IMR-90 (cell line): ENCODE measurements at regions not wholly inside any gene's neighbourhood (a gene's known extent, or its start where the extent isn't known, plus 50 kb on each side); places are given as distances from the start of the nearest gene placed in this dataset.

Experiments used
- ATAC-seq: fragments of 200-7000 bp; cut with Tn5 transposase; 2 replicates; pipeline ENCODE4 v1.9.1; 2020; ENCODE audit warnings: low read depth, mild to moderate bottlenecking, moderate library complexity
- BruUV-seq: library from RNA; stranded (reverse); fragments of 400-500 nt; replicated peaks from 2 replicates; lab custom pipeline; 2021; lab: Mats Ljungman, UMichigan
- CTCF ChIA-PET: fragments of 300-600 bp; formaldehyde crosslinking; extraction: SDS; loops from one replicate; lab custom pipeline; 2021; ENCODE audit warnings: antibody characterized with exemption; lab: Yijun Ruan, JAX
- POLR2A ChIA-PET: fragments of 300-600 bp; sonication (Branson Sonifier 250); formaldehyde crosslinking; loops from one replicate; lab custom pipeline; 2022; ENCODE audit warnings: antibody characterized with exemption; ENCODE audit not compliant: unreplicated experiment; lab: Charles Lee
- DNase-seq: peaks from one replicate; pipeline ENCODE4 v3.0.0; 2013
- H2AFZ ChIP-seq: replicated peaks from 2 replicates; pipeline ENCODE3; 2013; ENCODE audit warnings: low read length, mild to moderate bottlenecking; ENCODE audit not compliant: poor library complexity
- H2AK5ac ChIP-seq: 2 replicates; pipeline ENCODE4 v1.6.1; 2013; ENCODE audit warnings: low read depth, low read length, inconsistent platforms
- H2AK9ac ChIP-seq: replicated peaks from 2 replicates; pipeline ENCODE3; 2013; ENCODE audit warnings: mild to moderate bottlenecking, low read depth, low read length, moderate library complexity; ENCODE audit not compliant: poor library complexity
- H2BK120ac ChIP-seq: 2 replicates; pipeline ENCODE4 v1.6.1; 2013; ENCODE audit warnings: low read depth, low read length, inconsistent platforms
- H2BK15ac ChIP-seq: 3 replicates; pipeline ENCODE4 v1.6.1; 2013; ENCODE audit warnings: low read depth, low read length, inconsistent platforms
- H2BK20ac ChIP-seq: 2 replicates; pipeline ENCODE4 v1.6.1; 2013; ENCODE audit warnings: low read depth, mild to moderate bottlenecking, inconsistent platforms, low read length, moderate library complexity
- H2BK5ac ChIP-seq: 2 replicates; pipeline ENCODE4 v1.6.1; 2013; ENCODE audit warnings: mild to moderate bottlenecking, low read depth, low read length, inconsistent platforms; ENCODE audit not compliant: poor library complexity, severe bottlenecking
- H3K14ac ChIP-seq: replicated peaks from 2 replicates; pipeline ENCODE4 v1.6.1; 2013; ENCODE audit warnings: low read depth, low read length, inconsistent platforms
- H3K18ac ChIP-seq: 2 replicates; pipeline ENCODE4 v1.6.1; 2013; ENCODE audit warnings: low read depth, low read length, control low read depth
- H3K23ac ChIP-seq: 2 replicates; pipeline ENCODE4 v1.6.1; 2013; ENCODE audit warnings: low read depth, low read length, inconsistent platforms
- H3K27ac ChIP-seq: 2 replicates; pipeline ENCODE4 v1.5.1; 2013; ENCODE audit warnings: mild to moderate bottlenecking, control low read depth, low read length; ENCODE audit not compliant: insufficient read depth
- H3K27me3 ChIP-seq: 2 replicates; pipeline ENCODE4 v1.6.1; 2013; ENCODE audit warnings: low read length; ENCODE audit not compliant: control insufficient read depth, insufficient read depth
- H3K36me3 ChIP-seq: 2 replicates; pipeline ENCODE4 v1.6.1; 2013; ENCODE audit warnings: low read length, mixed read lengths; ENCODE audit not compliant: control insufficient read depth, insufficient read depth
- H3K4ac ChIP-seq: 2 replicates; pipeline ENCODE4 v1.6.1; 2013; ENCODE audit warnings: low read depth, low read length, inconsistent platforms
- H3K4me1 ChIP-seq: 2 replicates; pipeline ENCODE4 v1.6.1; 2013; ENCODE audit warnings: low read length, mixed read lengths; ENCODE audit not compliant: control insufficient read depth, insufficient read depth
- H3K4me2 ChIP-seq: 2 replicates; pipeline ENCODE4 v1.6.1; 2013; ENCODE audit warnings: low read depth, mild to moderate bottlenecking, control low read depth, low read length, moderate library complexity
- H3K4me3 ChIP-seq: 2 replicates; pipeline ENCODE4 v1.5.1; 2013; ENCODE audit warnings: low read depth, mild to moderate bottlenecking, control low read depth, low read length, moderate library complexity; ENCODE audit not compliant: insufficient read depth
- H3K56ac ChIP-seq: 2 replicates; pipeline ENCODE4 v1.6.1; 2013; ENCODE audit warnings: low read length, inconsistent platforms; ENCODE audit not compliant: insufficient read depth; ENCODE audit errors: extremely low read depth
- H3K79me1 ChIP-seq, 2 experiments: 2 replicates each; pipeline ENCODE4 v1.6.1; 2013; ENCODE audit warnings: low read length in 2 of 2, inconsistent platforms in 1 of 2, low read depth in 1 of 2
- H3K9ac ChIP-seq: 2 replicates; pipeline ENCODE4 v1.6.1; 2013; ENCODE audit warnings: low read depth, low read length, control low read depth
- H3K9me1 ChIP-seq: 2 replicates; pipeline ENCODE4 v1.6.1; 2013; ENCODE audit warnings: low read length, inconsistent platforms; ENCODE audit not compliant: insufficient read depth
- H3K9me3 ChIP-seq: 2 replicates; pipeline ENCODE4 v1.6.1; 2013; ENCODE audit warnings: low read length; ENCODE audit not compliant: control insufficient read depth, insufficient read depth
- H4K20me1 ChIP-seq: 2 replicates; pipeline ENCODE4 v1.6.1; 2013; ENCODE audit warnings: low read length, inconsistent platforms; ENCODE audit not compliant: insufficient read depth
- H4K5ac ChIP-seq: 2 replicates; pipeline ENCODE4 v1.6.1; 2013; ENCODE audit warnings: mild to moderate bottlenecking, low read depth, low read length, control low read depth
- H4K8ac ChIP-seq, 2 experiments: 2 replicates each; pipeline ENCODE4 v1.6.1; 2013; ENCODE audit warnings: low read depth in 2 of 2, low read length in 2 of 2, control low read depth in 1 of 2, inconsistent platforms in 1 of 2
- H4K91ac ChIP-seq: 2 replicates; pipeline ENCODE4 v1.6.1; 2013; ENCODE audit warnings: low read depth, low read length, inconsistent platforms; ENCODE audit not compliant: insufficient read depth
- BHLHE40 ChIP-seq: fragments of 150-350 bp; IDR thresholded peaks from 2 replicates; pipeline ENCODE4 v1.6.1; 2016; ENCODE audit warnings: mild to moderate bottlenecking, low read depth, low read length
- CEBPB ChIP-seq: IDR thresholded peaks from 2 replicates; pipeline ENCODE4 v1.6.1; 2012; ENCODE audit warnings: low read depth, low read length, improper control_type of control experiment
- CHD1 ChIP-seq: IDR thresholded peaks from 2 replicates; pipeline ENCODE4 v1.6.1; 2012; ENCODE audit warnings: low read depth, low read length, improper control_type of control experiment
- ELK1 ChIP-seq: fragments of 150-350 bp; IDR thresholded peaks from 2 replicates; pipeline ENCODE4 v1.6.1; 2016; ENCODE audit warnings: low read depth, mild to moderate bottlenecking, low read length, moderate library complexity, borderline replicate concordance
- FOS ChIP-seq: fragments of 150-350 bp; IDR thresholded peaks from 2 replicates; pipeline ENCODE4 v1.6.1; 2016; ENCODE audit warnings: low read depth, low read length
- MAFK ChIP-seq: IDR thresholded peaks from 2 replicates; pipeline ENCODE4 v1.6.1; 2012; ENCODE audit warnings: low read depth, low read length, improper control_type of control experiment
- MAZ ChIP-seq: IDR thresholded peaks from 2 replicates; pipeline ENCODE4 v1.6.1; 2012; ENCODE audit warnings: low read depth, mild to moderate bottlenecking, low read length, improper control_type of control experiment, moderate library complexity, borderline replicate concordance
- MXI1 ChIP-seq: IDR thresholded peaks from 2 replicates; pipeline ENCODE4 v1.6.1; 2012; ENCODE audit warnings: low read depth, mild to moderate bottlenecking, low read length, moderate library complexity, borderline replicate concordance
- NFE2L2 ChIP-seq: fragments of 150-350 bp; IDR thresholded peaks from 2 replicates; pipeline ENCODE4 v1.6.1; 2016; ENCODE audit warnings: low read depth, mild to moderate bottlenecking, low read length
- POLR2A ChIP-seq: IDR thresholded peaks from 2 replicates; pipeline ENCODE4 v1.6.1; 2012; ENCODE audit warnings: mild to moderate bottlenecking, low read depth, low read length
- RAD21 ChIP-seq: IDR thresholded peaks from 2 replicates; pipeline ENCODE4 v1.6.1; 2012; ENCODE audit warnings: low read length, improper control_type of control experiment
- RCOR1 ChIP-seq: IDR thresholded peaks from 2 replicates; pipeline ENCODE4 v1.6.1; 2012; ENCODE audit warnings: mild to moderate bottlenecking, low read length, improper control_type of control experiment; ENCODE audit not compliant: insufficient replicate concordance
- RFX5 ChIP-seq: IDR thresholded peaks from 2 replicates; pipeline ENCODE4 v1.8.0; 2012; ENCODE audit warnings: low read depth, mild to moderate bottlenecking, low read length, moderate library complexity
- SMC3 ChIP-seq: fragments of 150-350 bp; IDR thresholded peaks from 2 replicates; pipeline ENCODE4 v1.6.1; 2016; ENCODE audit warnings: low read depth, mild to moderate bottlenecking, antibody characterized with exemption, low read length, moderate library complexity
- USF2 ChIP-seq: fragments of 150-350 bp; IDR thresholded peaks from 2 replicates; pipeline ENCODE4 v1.6.1; 2017; ENCODE audit warnings: mild to moderate bottlenecking, antibody characterized with exemption, low read length, low read depth
- WGBS, 2 experiments: methylation state at CpG; one replicate each; pipeline versions ENCODE4 v1.1.5 to v1.1.7; 2013; ENCODE audit warnings: missing lambda C conversion rate in 2 of 2; ENCODE audit not compliant: insufficient read length in 1 of 2; ENCODE audit errors: extremely low coverage in 2 of 2; 5-methylcytosine and 5-hydroxymethylcytosine counted together
- dilution Hi-C: fragments of 300-500 bp; cut with HindIII; formaldehyde crosslinking; loops from one replicate; pipeline ENCODE4 v1.14.3; 2018; ENCODE audit warnings: low sequenced_read_pairs; ENCODE audit not compliant: unreplicated experiment
- in situ Hi-C: fragments of 300-500 bp; cut with MboI; formaldehyde crosslinking; loops from 3 replicates; pipeline ENCODE4 v1.14.3; 2019; ENCODE audit warnings: low sequenced_read_pairs, inconsistent platforms, mixed read lengths
- intact Hi-C: fragments of 100-400 bp; cut with micrococcal nuclease; formaldehyde crosslinking; loops from 2 replicates; pipeline ENCODE4 v1.10.0; 2022
- TF ChIP-seq, protein P1 (sequence below): conservative IDR thresholded peaks from 2 replicates; pipeline ENCODE4 v1.5.1; 2012; ENCODE audit warnings: mild to moderate bottlenecking, low read depth, low read length, improper control_type of control experiment

DNA sequence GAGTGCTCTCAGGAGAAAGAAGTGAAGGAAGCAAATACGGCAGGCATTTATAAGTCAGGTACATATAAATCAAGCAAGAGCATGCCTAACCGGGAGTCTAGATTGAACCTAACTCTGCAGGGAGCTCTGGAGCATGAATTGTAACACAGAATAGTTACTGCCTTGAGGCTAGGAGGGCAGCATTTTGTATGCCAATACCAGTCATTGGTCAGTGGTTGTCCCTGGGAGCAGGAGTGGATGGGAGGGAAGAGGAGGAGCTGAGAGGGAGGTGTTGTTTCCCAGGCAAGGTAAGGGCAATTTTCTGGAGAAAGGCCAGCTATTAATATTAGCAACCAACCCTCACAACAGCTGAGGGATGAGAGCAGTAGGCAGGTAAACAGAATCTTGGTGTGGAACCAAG is 224.7 kb upstream of the DCAF8L1 start:
- H4K20me1 ChIP-seq = no peaks in the 10 kb centered on the region
- no peak overlapping the region for H3K4ac ChIP-seq
- intact Hi-C loops (no loop called here), dilution Hi-C loops (no loop called here), in situ Hi-C loops (no loop called here)
- no peak overlapping the region for H4K8ac ChIP-seq
- H3K4me2 ChIP-seq = no peak overlapping the region
- H4K5ac ChIP-seq = no peak overlapping the region
- ChIA-PET POLR2A (no interaction called here), CTCF (no interaction called here)
- no peak overlapping the region for H2BK5ac ChIP-seq
- no peak overlapping the region for H2AFZ ChIP-seq
- H3K56ac ChIP-seq = no peak overlapping the region
- no peak overlapping the region for H4K91ac ChIP-seq
- ATAC-seq = no peak
- H2BK120ac ChIP-seq = no peak overlapping the region
- H3K18ac ChIP-seq = no peak overlapping the region
- no peak overlapping the region for H3K27ac ChIP-seq
- H3K79me1 ChIP-seq = no peaks in the 10 kb centered on the region
- H3K9me3 ChIP-seq = no peaks in the 10 kb centered on the region
- no peak overlapping the region for H2AK5ac ChIP-seq
- TF ChIP-seq MXI1 (no peak), FOS (no peak), USF2 (no peak), MAFK (no peak), RAD21 (no peak), ELK1 (no peak), MAZ (no peak), CHD1 (no peak), BHLHE40 (no peak), SMC3 (no peak), CEBPB (no peak), RFX5 (no peak), NFE2L2 (no peak), POLR2A (no peak), RCOR1 (no peak)
- TF ChIP-seq, protein P1, sequence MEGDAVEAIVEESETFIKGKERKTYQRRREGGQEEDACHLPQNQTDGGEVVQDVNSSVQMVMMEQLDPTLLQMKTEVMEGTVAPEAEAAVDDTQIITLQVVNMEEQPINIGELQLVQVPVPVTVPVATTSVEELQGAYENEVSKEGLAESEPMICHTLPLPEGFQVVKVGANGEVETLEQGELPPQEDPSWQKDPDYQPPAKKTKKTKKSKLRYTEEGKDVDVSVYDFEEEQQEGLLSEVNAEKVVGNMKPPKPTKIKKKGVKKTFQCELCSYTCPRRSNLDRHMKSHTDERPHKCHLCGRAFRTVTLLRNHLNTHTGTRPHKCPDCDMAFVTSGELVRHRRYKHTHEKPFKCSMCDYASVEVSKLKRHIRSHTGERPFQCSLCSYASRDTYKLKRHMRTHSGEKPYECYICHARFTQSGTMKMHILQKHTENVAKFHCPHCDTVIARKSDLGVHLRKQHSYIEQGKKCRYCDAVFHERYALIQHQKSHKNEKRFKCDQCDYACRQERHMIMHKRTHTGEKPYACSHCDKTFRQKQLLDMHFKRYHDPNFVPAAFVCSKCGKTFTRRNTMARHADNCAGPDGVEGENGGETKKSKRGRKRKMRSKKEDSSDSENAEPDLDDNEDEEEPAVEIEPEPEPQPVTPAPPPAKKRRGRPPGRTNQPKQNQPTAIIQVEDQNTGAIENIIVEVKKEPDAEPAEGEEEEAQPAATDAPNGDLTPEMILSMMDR = no peak
- H3K27me3 ChIP-seq = no peaks in the 10 kb centered on the region
- no peak overlapping the region for H3K23ac ChIP-seq
- H2AK9ac ChIP-seq = no peak overlapping the region
- no peak overlapping the region for H2BK20ac ChIP-seq
- H3K4me1 ChIP-seq = no peaks in the 10 kb centered on the region
- WGBS, 2 experiments = 80% methylated on average over 2 of the region's 2 CpGs; no CpG with 5 or more reads in 1 of the 2 experiments
- H3K36me3 ChIP-seq = no peaks in the 10 kb centered on the region
- H3K4me3 ChIP-seq = no peak overlapping the region
- DNase-seq = no peak
- H3K9ac ChIP-seq = no peak overlapping the region
- no peak overlapping the region for H3K14ac ChIP-seq
- no peaks in the 10 kb centered on the region for H3K9me1 ChIP-seq
- no TSS peak for BruUV-seq
- no peak overlapping the region for H2BK15ac ChIP-seq
